ENCODE measurements at regions not wholly inside any gene's neighbourhood (a gene's known extent, or its start where the extent isn't known, plus 50 kb on each side); places are given as distances from the start of the nearest gene placed in this dataset.
"Not testable (repeated sequence)": the region's sequence is repeated elsewhere in the genome, so short reads cannot be mapped to it uniquely, and the experiment has no call there.

DNA sequence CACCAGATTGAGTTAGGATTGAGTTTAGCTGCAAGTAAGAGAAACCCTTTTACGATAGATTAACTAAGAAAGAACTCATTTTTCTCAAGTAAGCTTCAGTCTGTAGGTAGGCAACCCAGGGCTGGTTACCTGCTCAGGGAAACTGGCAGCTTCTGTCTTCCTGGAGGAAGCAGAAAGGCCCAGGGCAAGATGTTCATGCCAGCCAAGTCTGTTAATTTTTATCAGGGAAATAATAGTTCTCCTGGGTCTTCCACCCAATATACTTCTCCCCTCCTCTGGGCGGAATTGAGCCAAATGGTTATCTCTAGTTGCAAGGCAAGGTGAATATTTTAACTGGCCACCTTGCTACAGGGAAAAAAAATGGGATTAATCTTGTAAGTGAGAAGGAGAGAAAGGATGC is 98.2 kb downstream of the UTRN start:
- TF ChIP-seq EZH2phosphoT487 (IDR thresholded peaks at IDR 0.05; ENCODE audit: low read length) (no peak), EZH2 (optimal IDR thresholded peaks at IDR 0.05; ENCODE audit: low read depth, low read length) (no peak)
- TF ChIP-seq, protein P1, sequence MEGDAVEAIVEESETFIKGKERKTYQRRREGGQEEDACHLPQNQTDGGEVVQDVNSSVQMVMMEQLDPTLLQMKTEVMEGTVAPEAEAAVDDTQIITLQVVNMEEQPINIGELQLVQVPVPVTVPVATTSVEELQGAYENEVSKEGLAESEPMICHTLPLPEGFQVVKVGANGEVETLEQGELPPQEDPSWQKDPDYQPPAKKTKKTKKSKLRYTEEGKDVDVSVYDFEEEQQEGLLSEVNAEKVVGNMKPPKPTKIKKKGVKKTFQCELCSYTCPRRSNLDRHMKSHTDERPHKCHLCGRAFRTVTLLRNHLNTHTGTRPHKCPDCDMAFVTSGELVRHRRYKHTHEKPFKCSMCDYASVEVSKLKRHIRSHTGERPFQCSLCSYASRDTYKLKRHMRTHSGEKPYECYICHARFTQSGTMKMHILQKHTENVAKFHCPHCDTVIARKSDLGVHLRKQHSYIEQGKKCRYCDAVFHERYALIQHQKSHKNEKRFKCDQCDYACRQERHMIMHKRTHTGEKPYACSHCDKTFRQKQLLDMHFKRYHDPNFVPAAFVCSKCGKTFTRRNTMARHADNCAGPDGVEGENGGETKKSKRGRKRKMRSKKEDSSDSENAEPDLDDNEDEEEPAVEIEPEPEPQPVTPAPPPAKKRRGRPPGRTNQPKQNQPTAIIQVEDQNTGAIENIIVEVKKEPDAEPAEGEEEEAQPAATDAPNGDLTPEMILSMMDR (IDR thresholded peaks at IDR 0.05; ENCODE audit: low read length), result no peak
- no peaks in the 10 kb centered on the region for H3K79me2 ChIP-seq (ENCODE audit: low read length)
- H3K27ac ChIP-seq (ENCODE audit: low read length), result no peak overlapping the region

DNA sequence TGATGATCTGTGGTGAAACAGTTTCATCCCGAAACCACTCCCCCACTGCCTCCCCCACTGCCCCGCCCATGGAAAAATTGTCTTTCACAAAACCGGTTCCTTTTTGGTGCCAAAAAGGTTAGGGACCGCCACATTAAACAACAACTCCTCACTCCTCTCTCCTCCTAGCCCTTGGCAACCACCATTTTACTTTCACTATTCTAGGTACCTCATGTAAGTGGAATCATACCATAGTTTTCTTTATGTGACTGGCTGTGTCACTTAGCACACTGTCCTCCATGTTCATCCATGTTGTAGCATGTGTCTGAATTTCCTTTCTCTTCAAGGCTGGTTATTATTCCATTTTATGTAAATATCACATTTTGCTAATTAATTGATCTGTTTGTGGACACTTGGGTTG is 99.3 kb downstream of the UTRN start:
- no peak overlapping the region for H3K4me3 ChIP-seq (ENCODE audit: low read length)
- no peaks in the 10 kb centered on the region for H3K9me3 ChIP-seq (replicated peaks; ENCODE audit: insufficient read depth, low read length)

More for the DNA sequence above, 98.2 kb downstream of the UTRN start:
- Histone ChIP-seq H3K4me3 (ENCODE audit: low read length) (no peak overlapping the region), H3K4me2 (ENCODE audit: low read depth, low read length) (no peak overlapping the region), H2AFZ (ENCODE audit: low read length) (no peak overlapping the region), H3K27me3 (replicated peaks; ENCODE audit: insufficient read depth, low read length) (no peaks in the 10 kb centered on the region), H3K9me3 (replicated peaks; ENCODE audit: insufficient read depth, low read length) (no peaks in the 10 kb centered on the region), H3K36me3 (replicated peaks; ENCODE audit: insufficient read depth, low read length) (no peaks in the 10 kb centered on the region), H3K9me2 (replicated peaks; ENCODE audit: insufficient read depth, low read length) (no peaks in the 10 kb centered on the region), H4K20me1 (ENCODE audit: insufficient read depth, low read length) (no peaks in the 10 kb centered on the region), H3K4me1 (ENCODE audit: low read length) (no peaks in the 10 kb centered on the region), H3K9ac (ENCODE audit: low read length) (no peak overlapping the region), H3F3A (ENCODE audit: insufficient read depth, low read length) (no peaks in the 10 kb centered on the region)
- DNase-seq, result no peak

DNA sequence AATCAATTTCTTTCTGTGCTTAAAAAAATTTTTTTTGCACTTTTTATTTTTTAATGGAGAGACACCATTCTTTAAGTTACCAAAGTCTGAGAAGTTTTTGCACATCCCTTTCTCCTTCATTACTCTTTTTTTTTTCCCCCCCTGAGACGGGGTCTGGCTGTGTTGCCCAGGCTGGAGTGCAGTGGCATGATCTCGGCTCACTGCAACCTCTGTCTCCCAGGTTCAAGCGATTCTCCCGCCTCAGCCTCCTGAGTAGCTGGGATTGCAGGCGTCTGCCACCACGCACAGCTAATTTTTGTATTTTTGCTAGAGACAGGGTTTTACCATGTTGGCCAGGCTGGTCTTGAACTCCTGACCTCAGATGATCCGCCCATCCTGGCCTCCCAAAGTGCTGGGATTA is 104.3 kb downstream of the UTRN start:
- not testable (repeated sequence) for H3K4me3 ChIP-seq (ENCODE audit: low read length); H3K4me2 ChIP-seq (ENCODE audit: low read depth, low read length); H3K79me2 ChIP-seq (ENCODE audit: low read length); H3K9me2 ChIP-seq (replicated peaks; ENCODE audit: insufficient read depth, low read length); H4K20me1 ChIP-seq (ENCODE audit: insufficient read depth, low read length); H3K9ac ChIP-seq (ENCODE audit: low read length); H3K4me1 ChIP-seq (ENCODE audit: low read length); H3K27me3 ChIP-seq (replicated peaks; ENCODE audit: insufficient read depth, low read length); H3F3A ChIP-seq (ENCODE audit: insufficient read depth, low read length); H3K9me3 ChIP-seq (replicated peaks; ENCODE audit: insufficient read depth, low read length); DNase-seq; H3K27ac ChIP-seq (ENCODE audit: low read length); H2AFZ ChIP-seq (ENCODE audit: low read length); H3K36me3 ChIP-seq (replicated peaks; ENCODE audit: insufficient read depth, low read length)

More for the DNA sequence above, 99.3 kb downstream of the UTRN start:
- TF ChIP-seq EZH2phosphoT487 (IDR thresholded peaks at IDR 0.05; ENCODE audit: low read length) (no peak), EZH2 (optimal IDR thresholded peaks at IDR 0.05; ENCODE audit: low read depth, low read length) (no peak)
- TF ChIP-seq, protein P1 (IDR thresholded peaks at IDR 0.05; ENCODE audit: low read length), result no peak
- H3K4me2 ChIP-seq (ENCODE audit: low read depth, low read length), result no peak overlapping the region
- no peaks in the 10 kb centered on the region for H3K4me1 ChIP-seq (ENCODE audit: low read length)
- no peaks in the 10 kb centered on the region for H3K9me2 ChIP-seq (replicated peaks; ENCODE audit: insufficient read depth, low read length)
- H3K27me3 ChIP-seq (replicated peaks; ENCODE audit: insufficient read depth, low read length), result no peaks in the 10 kb centered on the region
- no peak for DNase-seq
- H3K9ac ChIP-seq (ENCODE audit: low read length), result no peak overlapping the region
- no peaks in the 10 kb centered on the region for H3K36me3 ChIP-seq (replicated peaks; ENCODE audit: insufficient read depth, low read length)
- H2AFZ ChIP-seq (ENCODE audit: low read length), result no peak overlapping the region
- no peaks in the 10 kb centered on the region for H3F3A ChIP-seq (ENCODE audit: insufficient read depth, low read length)
- no peaks in the 10 kb centered on the region for H3K79me2 ChIP-seq (ENCODE audit: low read length)
- H4K20me1 ChIP-seq (ENCODE audit: insufficient read depth, low read length), result no peaks in the 10 kb centered on the region
- no peak overlapping the region for H3K27ac ChIP-seq (ENCODE audit: low read length)

- Histone ChIP-seq H3K79me2 (ENCODE audit: low read length) (no peaks in the 10 kb centered on the region), H2AFZ (ENCODE audit: low read length) (no peak overlapping the region), H3K4me1 (ENCODE audit: low read length) (no peaks in the 10 kb centered on the region), H3K4me2 (ENCODE audit: low read depth, low read length) (no peak overlapping the region), H3K4me3 (ENCODE audit: low read length) (no peak overlapping the region), H3K9me2 (replicated peaks; ENCODE audit: insufficient read depth, low read length) (no peaks in the 10 kb centered on the region), H3K9ac (ENCODE audit: low read length) (no peak overlapping the region), H3K27ac (ENCODE audit: low read length) (no peak overlapping the region), H3K9me3 (replicated peaks; ENCODE audit: insufficient read depth, low read length) (no peaks in the 10 kb centered on the region), H3F3A (ENCODE audit: insufficient read depth, low read length) (no peaks in the 10 kb centered on the region), H3K27me3 (replicated peaks; ENCODE audit: insufficient read depth, low read length) (no peaks in the 10 kb centered on the region), H3K36me3 (replicated peaks; ENCODE audit: insufficient read depth, low read length) (no peaks in the 10 kb centered on the region), H4K20me1 (ENCODE audit: insufficient read depth, low read length) (no peaks in the 10 kb centered on the region)
- no peak for DNase-seq
- no peak for TF ChIP-seq EZH2 (optimal IDR thresholded peaks at IDR 0.05; ENCODE audit: low read depth, low read length)
- no peak for TF ChIP-seq EZH2phosphoT487 (IDR thresholded peaks at IDR 0.05; ENCODE audit: low read length)
- TF ChIP-seq, protein P1 (IDR thresholded peaks at IDR 0.05; ENCODE audit: low read length), result no peak
These were observed 105.1 kb downstream of the UTRN start for GRCh38 chr6:144390202-144390601.
